Heart right ventricle (tissue), 16 donors: ENCODE measurements at regions not wholly inside any gene's neighbourhood (a gene's known extent, or its start where the extent isn't known, plus 50 kb on each side); places are given as distances from the start of the nearest gene placed in this dataset.

Experiments used
- ATAC-seq, 8 donors: fragments of 200-7000 bp; cut with Tn5 transposase; one replicate each; pipeline ENCODE4 v1.9.1; 2020; ENCODE audit warnings: mild to moderate bottlenecking in 8 of 8, moderate library complexity in 8 of 8, moderate number of reproducible peaks in 1 of 8
- DNase-seq, 2 donors: peaks; one replicate each; pipeline ENCODE4 v3.0.0-alpha.2; 2020
- H3K27ac ChIP-seq, 10 donors: fragments of 200-600 bp; sonication (generic) in 2 of 10; one replicate each; pipeline versions ENCODE4 v1.5.0 to v1.8.0; 2020 to 2022; ENCODE audit warnings: mild to moderate bottlenecking in 3 of 10
- H3K27me3 ChIP-seq, 7 donors: fragments of 200-600 bp; one replicate each; pipeline ENCODE4 v1.8.0; 2021 to 2022; ENCODE audit warnings: mild to moderate bottlenecking in 2 of 7
- H3K36me3 ChIP-seq, 9 donors: fragments of 200-600 bp; sonication (generic) in 1 of 9; one replicate each; pipeline versions ENCODE4 v1.5.0 to v1.8.0; 2020 to 2022; ENCODE audit warnings: mild to moderate bottlenecking in 2 of 9
- H3K4me1 ChIP-seq, 9 donors: fragments of 200-600 bp; sonication (generic) in 1 of 9; one replicate each; pipeline versions ENCODE4 v1.5.0 to v1.8.0; 2020 to 2022; ENCODE audit warnings: mild to moderate bottlenecking in 4 of 9
- H3K4me3 ChIP-seq, 10 donors: fragments of 200-600 bp; sonication (generic) in 2 of 10; one replicate each; pipeline versions ENCODE4 v1.5.0 to v1.8.0; 2020 to 2022; ENCODE audit warnings: mild to moderate bottlenecking in 7 of 10, moderate library complexity in 2 of 10
- H3K9me3 ChIP-seq, 11 donors: fragments of 200-600 bp in 10 of 11; sonication (generic) in 2 of 11; one replicate each; pipeline versions ENCODE4 v1.5.0 to v1.8.0; 2013 to 2022; ENCODE audit warnings: mild to moderate bottlenecking in 2 of 11, control low read depth in 1 of 11, moderate library complexity in 1 of 11
- CTCF ChIP-seq, 9 donors: fragments of 200-600 bp; sonication (generic) in 2 of 9; IDR thresholded peaks; one replicate each; pipeline versions ENCODE4 v1.5.0 to v1.8.0; 2021 to 2022; ENCODE audit warnings: antibody characterized with exemption in 9 of 9, mild to moderate bottlenecking in 5 of 9, moderate library complexity in 1 of 9
- WGBS, 2 donors: extraction: QIAGEN DNeasy Blood & Tissue Kit; methylation state at CpG; one replicate each; pipeline ENCODE4 v1.1.7; 2013; ENCODE audit warnings: inconsistent platforms in 1 of 2; 5-methylcytosine and 5-hydroxymethylcytosine counted together
- intact Hi-C, 10 donors: fragments of 100-400 bp; cut with DNase I; formaldehyde crosslinking; loops; one replicate each; pipeline versions ENCODE4 v1.11.1 to v1.14.2; 2022
- donor health status: Arrhythmogenic right ventricular cardiomyopathy.
- donor health status: ischemic (EF 13 %, LVEDD 7.1; RV severe dilation, severe dysfunction).
- donor health status: healthy with polysubstance abuse.
- donor health status: DM: no; HTN: yes; CAD: no.
- donor health status: DM: no; HTN: no; CAD: no.
- donor health status: ischemic (EF 25% LVEDD 6.9; RV normal size, moderate dysfunction).
- donor health status: ischemic (EF 25% LVEDD 5.7; RV mildly dilated, moderate dysfunction).
- donor health status: healthy.
- donor health status: DM: yes; HTN: yes; CAD: no.
- donor health status: Ischemic cardiomyopathy.
- donor health status: ischemic (EF 35%, LVEDD 5.7; RV mildly dilated, moderate dysfunction).
- donor health status: nonischemic (EF 11% LVEDD 7.7; RV severe dilation, severe dysfunction).
- donor health status: DM: yes; HTN: yes; CAD: no.
- donor health status: PGD.
- donor health status: ischemic (EF 29% LVEDD 5.4; RV normal size, mild dysfunction).
- donor health status: nonischemic (EF 23%, LVEDD 6.1; RV moderate dilation, normal function).

- no peak overlapping the region for H3K27ac ChIP-seq
- intact Hi-C loops = no loop called here
- H3K4me1 ChIP-seq = no peaks in the 10 kb centered on the region
- no peaks in the 10 kb centered on the region for H3K27me3 ChIP-seq
- ATAC-seq = no peak
- no peak overlapping the region for H3K4me3 ChIP-seq
- no peak for TF ChIP-seq CTCF (IDR thresholded peaks at IDR 0.05)
- peaks cover 0 to 23% (median 0%) of the 10 kb centered on the region in 11 donors for H3K9me3 ChIP-seq
- DNase-seq = no peak
- 76 to 90% methylated on average over 3 of the region's 3 CpGs for WGBS, 2 donors
- H3K36me3 ChIP-seq = no peaks in the 10 kb centered on the region
Measured at GRCh38 chr3:74564560-74564959, 49.9 kb downstream of the CNTN3 start.

- Histone ChIP-seq H3K27me3 (no peaks in the 10 kb centered on the region), H3K4me1 (no peaks in the 10 kb centered on the region), H3K9me3 (peaks cover 0 to 29% (median 0%) of the 10 kb centered on the region in 11 donors), H3K27ac (no peak overlapping the region), H3K36me3 (no peaks in the 10 kb centered on the region), H3K4me3 (no peak overlapping the region)
- intact Hi-C loops = no loop called here
- 75 to 84% methylated on average over 8 of the region's 8 CpGs for WGBS, 2 donors
- no peak for TF ChIP-seq CTCF (IDR thresholded peaks at IDR 0.05)
- DNase-seq = no peak
- no peak for ATAC-seq
Measured at GRCh38 chr3:74562558-74563269, 51.7 kb downstream of the CNTN3 start.

GRCh38 chr3:74561881-74562280 is 52.6 kb downstream of the CNTN3 start:
- no peak overlapping the region for H3K27ac ChIP-seq
- no peaks in the 10 kb centered on the region for H3K36me3 ChIP-seq
- ATAC-seq (no peak), DNase-seq (no peak)
- 81% methylated on average over 2 of the region's 2 CpGs for WGBS, 2 donors
- H3K27me3 ChIP-seq = no peaks in the 10 kb centered on the region
- no peaks in the 10 kb centered on the region for H3K4me1 ChIP-seq
- H3K9me3 ChIP-seq = peaks cover 0 to 37% (median 0%) of the 10 kb centered on the region in 11 donors
- no peak for TF ChIP-seq CTCF (IDR thresholded peaks at IDR 0.05)
- no peak overlapping the region for H3K4me3 ChIP-seq
- intact Hi-C loops = no loop called here

- no peak overlapping the region for H3K27ac ChIP-seq
- TF ChIP-seq CTCF (IDR thresholded peaks at IDR 0.05) = no peak
- WGBS, 2 donors = 58 to 59% methylated on average over 5 of the region's 5 CpGs
- ATAC-seq (no peak), DNase-seq (no peak)
- peaks cover 0 to 38% (median 0%) of the 10 kb centered on the region in 11 donors for H3K9me3 ChIP-seq
- no peaks in the 10 kb centered on the region for H3K27me3 ChIP-seq
- H3K4me1 ChIP-seq = no peaks in the 10 kb centered on the region
- intact Hi-C loops = no loop called here
- no peak overlapping the region for H3K4me3 ChIP-seq
- H3K36me3 ChIP-seq = no peaks in the 10 kb centered on the region
Measured at GRCh38 chr3:74559261-74559660, 55.2 kb downstream of the CNTN3 start.
